SW 1271 (cell line): ENCODE measurements at regions not wholly inside any gene's neighbourhood (a gene's known extent, or its start where the extent isn't known, plus 50 kb on each side); places are given as distances from the start of the nearest gene placed in this dataset.
A peak's percentile ranks its signal among the peaks of the same experiment; 100 is the strongest.
"Not testable (repeated sequence)": the region's sequence is repeated elsewhere in the genome, so short reads cannot be mapped to it uniquely, and the experiment has no call there.

ENCODE experiments used
- DNase-seq, 2 experiments: peaks; one replicate each; lab custom pipeline; 2025; lab: John Stamatoyannopoulos, UW

GRCh38 chr2:35818359-35818758, 537.2 kb upstream of the CRIM1 start:
- DNase-seq, result not testable (repeated sequence)

DNA sequence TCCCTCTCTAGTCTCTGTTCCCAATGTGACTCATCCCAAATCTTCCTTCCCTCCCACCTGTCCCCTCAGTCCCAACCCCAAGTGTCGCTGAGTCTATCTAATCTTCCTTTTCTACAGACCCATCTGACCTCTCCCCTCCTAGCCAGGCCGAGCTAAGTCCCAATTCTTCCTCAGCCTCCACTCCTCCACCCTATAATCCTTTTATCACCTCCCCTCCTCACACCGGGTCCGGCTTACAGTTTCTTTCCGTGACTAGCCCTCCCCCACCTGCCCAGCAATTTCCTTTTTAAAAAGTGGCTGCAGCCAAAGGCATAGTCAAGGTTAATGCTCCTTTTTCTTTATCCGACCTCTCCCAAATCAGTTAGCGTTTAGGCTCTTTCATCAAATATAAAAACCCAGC, 541.0 kb upstream of the CRIM1 start:
- DNase-seq, result not testable (repeated sequence)

DNA sequence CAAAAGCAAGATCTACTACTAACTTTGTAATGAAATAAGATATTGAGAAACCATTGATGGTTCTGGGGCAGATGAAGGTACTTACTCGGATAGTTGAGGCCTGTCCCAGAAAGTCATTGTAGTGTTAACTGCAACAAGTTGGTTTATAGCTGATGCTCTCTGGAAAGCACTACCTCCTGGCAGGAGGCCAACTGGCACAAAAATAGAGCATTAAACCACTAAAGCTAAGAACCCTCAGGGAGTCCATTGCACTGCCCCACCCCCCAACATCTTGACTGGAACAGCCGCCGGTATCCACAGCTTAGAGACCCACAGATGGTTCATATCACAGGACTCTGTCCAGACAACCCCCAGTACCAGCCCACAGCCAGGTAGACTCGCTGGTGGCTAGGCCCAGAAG, 552.5 kb upstream of the CRIM1 start:
- no peak for DNase-seq

GRCh38 chr2:35794796-35795450, 560.7 kb upstream of the CRIM1 start:
- no peak for DNase-seq

DNA sequence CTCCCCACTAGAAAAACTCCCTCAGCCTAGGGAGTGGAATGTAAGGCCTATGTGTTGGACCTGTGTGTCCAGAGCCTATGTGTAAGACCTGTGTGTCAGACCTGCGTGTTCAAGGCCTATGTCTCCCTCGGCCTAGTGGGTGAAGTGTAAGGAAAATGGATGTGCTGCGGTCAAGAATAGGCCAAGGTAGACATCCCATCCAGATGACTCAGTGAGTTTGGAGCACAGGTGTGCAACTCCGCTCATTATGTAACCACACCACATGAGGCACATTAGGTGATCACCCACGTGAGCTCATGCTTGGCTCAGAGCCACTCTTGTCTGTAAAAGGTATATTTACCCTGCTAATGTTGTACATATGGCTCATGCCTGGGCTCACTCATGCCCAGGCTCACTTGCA, 565.3 kb upstream of the CRIM1 start:
- DNase-seq, result no peak

DNA sequence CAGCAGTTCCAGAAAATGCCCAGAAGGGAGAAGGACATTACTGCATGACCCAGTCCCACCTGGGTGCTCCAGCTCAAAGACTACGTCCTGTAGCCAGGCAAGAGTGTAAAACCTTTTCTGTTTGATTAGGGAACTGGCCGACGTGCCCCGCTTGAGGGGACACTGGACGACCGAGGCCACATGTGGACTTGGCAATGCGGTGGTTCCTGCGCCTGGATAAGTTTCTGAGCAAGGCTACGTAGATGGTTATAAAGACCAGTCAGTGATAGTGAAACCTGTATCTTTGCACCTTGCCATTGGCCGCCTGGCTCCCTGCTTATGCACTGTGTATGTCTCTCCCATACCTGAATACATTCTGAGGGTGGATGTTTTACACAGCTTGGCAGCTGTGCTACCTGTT, 567.0 kb upstream of the CRIM1 start:
- DNase-seq, result no peak

DNA sequence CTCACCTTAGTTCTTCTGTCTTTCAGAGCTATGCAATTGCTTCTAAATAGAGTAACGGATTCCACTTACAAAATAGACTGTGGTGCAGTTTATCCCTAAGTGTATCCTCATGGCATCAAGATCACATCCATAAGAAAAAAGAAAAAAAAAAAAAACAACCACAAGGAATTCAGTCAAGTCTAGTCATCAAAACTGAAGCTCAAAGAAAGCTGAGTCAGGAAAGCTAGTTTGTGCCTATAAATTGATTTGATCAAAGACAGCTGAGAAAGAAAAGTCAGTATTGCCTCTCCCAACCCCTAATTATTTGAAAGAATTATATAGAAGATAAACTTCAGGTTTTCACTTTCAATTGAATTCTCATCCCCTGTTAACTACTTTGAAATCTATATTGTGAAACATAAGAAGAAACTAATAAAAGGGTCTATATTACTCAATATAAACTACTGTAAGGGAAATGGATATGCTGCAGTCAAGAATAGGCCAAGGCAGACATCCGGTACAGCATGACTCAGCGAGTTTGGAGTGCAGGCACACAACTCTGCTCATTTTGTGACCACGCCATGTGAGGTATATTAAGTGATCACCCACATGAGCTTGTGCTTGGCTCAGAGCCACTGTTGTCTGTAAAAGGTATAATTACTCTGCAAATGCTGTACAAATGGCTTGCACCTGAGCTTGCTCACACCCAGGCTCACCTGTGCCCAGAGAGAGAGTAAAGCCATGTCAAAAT, 568.1 kb upstream of the CRIM1 start:
- DNase-seq, result no peak

- DNase-seq, result no peak
Measured at GRCh38 chr2:35785564-35785963, 570.0 kb upstream of the CRIM1 start.

GRCh38 chr2:35784777-35785176, 570.8 kb upstream of the CRIM1 start:
- DNase-seq, result no peak

DNA sequence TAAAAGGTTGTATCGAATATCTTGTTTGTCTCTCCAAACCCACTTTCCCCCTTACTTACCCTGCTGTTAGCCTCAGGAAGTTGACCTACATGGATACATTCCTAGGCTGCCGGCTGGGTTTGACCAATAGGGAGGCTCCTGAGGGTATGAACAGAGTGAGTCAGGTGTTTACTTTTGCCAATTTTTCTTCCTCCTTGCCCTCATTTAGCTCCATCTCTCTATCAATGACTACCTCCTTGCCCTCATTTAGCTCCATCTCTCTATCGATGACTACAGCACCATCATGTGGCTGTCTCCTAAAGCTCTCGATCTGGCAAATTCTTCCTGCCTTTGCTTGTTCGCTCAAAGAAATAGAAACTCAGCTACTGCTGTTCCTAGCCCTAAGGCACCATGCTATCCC, 571.9 kb upstream of the CRIM1 start:
- DNase-seq, result peak in 1 of 2 experiments; percentile 26

DNA sequence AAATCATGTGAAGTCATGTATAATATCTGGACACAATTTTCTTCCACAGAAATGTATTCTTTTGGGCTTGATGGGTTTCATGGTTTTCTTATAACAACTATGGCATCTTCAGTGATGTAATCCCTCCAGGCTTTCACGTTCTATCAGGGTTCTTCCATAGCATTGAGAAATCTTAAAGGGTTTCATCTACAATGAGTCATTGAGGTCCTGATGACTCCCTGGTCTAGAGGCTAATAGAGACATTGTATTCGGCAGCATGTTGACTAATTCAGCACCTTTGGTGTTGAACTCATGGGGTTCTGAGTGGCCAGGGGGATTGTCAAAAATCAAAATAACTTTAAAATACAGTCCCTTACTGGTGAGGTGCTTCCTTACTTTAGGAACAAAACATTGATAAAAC, 614.0 kb upstream of the CRIM1 start:
- DNase-seq, result no peak

- DNase-seq, result no peak
Measured at GRCh38 chr2:35731674-35732073, 623.9 kb upstream of the CRIM1 start.

DNA sequence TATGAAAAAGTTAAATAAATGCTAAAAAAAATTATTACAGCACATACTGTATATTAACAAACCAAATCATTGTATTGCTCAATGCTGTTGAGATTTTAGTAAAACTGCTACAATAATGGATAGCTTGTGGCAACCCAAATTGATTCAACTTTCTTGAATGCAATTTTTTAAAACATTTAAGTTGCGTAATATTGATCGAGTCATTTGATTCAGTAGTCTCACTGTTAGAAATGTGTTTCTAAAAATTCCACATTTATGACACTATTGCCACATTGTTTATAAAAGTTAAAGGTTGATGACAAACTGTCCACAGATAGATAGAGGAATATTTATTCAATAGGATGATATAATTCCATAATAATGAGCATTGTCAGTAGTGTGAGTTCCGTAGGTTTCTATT, 640.7 kb upstream of the CRIM1 start:
- DNase-seq, result no peak

- no peak for DNase-seq
Measured at GRCh38 chr2:35708411-35708923, 647.1 kb upstream of the CRIM1 start.

GRCh38 chr2:35688309-35688708, 667.3 kb upstream of the CRIM1 start:
- DNase-seq, result no peak

- DNase-seq, result no peak
Measured at GRCh38 chr2:35651688-35652323, 703.8 kb upstream of the CRIM1 start.

- no peak for DNase-seq
Measured at GRCh38 chr2:35614640-35615039, 740.9 kb upstream of the CRIM1 start.

- no peak for DNase-seq
Measured at GRCh38 chr2:35606394-35606793, 749.2 kb upstream of the CRIM1 start.

DNA sequence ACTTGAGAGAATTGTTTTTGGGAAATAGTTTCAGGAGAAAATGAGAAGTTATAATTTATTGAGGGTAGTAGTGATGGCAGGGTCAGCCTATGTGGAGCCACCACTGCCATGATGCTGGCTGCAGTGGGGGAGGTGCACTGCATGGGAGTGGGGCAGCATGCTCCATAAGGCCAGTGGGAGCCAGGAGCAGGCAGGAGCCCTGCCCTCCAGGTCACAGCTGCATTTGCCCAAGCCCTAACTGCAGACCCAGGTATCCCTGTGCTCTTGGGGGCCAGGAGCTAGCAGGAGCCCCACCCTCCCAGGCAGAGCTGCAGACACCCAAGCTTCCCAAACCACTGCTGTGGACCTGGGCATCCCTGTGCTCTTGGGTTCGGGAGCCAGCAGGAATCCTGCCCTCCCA, 757.3 kb upstream of the CRIM1 start:
- DNase-seq, result no peak

GRCh38 chr2:35591886-35592285, 763.7 kb upstream of the CRIM1 start:
- DNase-seq, result peak in 1 of 2 experiments; percentile 15

DNA sequence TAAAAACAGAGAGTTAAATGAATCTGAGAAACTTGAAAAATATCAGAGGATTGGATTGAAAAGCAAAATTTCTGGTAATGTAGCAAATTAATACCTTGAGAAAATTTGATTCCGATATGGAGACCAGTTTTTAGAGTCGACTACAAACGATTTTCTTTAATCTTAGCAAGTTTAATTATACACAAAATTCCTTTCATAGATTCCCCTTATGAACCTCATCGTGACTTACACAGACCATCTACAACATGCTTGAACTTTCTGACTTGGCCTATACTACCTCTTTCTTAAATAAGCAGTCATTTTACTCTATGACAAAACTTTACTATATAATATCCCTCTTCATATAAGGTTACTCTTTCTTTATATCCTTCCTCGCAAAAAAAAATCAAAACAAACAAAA, 769.6 kb upstream of the CRIM1 start:
- no peak for DNase-seq

GRCh38 chr2:35582637-35583036, 772.9 kb upstream of the CRIM1 start:
- no peak for DNase-seq

DNA sequence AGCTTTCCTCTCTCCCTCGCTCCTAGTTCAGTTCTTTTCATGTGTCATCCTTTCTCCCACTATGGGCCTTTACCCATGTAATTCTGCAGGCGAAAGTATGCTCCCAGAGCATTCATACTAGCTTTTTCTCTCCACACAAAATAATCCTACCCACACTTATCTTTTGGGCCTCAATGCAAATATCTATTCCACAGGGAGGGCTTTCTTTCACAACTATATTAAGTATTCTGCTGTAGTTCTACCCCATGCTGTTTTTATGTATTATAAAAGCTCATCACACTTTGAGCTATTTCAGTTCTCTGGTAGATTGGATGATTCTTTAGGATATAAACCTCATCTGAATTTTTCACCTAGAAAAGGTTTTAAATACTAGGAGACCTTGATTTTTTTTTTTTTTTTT, 774.6 kb upstream of the CRIM1 start:
- DNase-seq, result no peak
